GM23338 (cell line): ENCODE measurements at regions not wholly inside any gene's neighbourhood (a gene's known extent, or its start where the extent isn't known, plus 50 kb on each side); places are given as distances from the start of the nearest gene placed in this dataset.

Source experiments
- ATAC-seq: fragments of 200-7000 bp; cut with Tn5 transposase; 3 replicates; pipeline ENCODE4 v1.9.1; 2020
- DNase-seq: peaks from one replicate; pipeline ENCODE4 v3.0.0-alpha.2; 2015; ENCODE audit warnings: low spot score
- H2AFZ ChIP-seq: fragments of 200-600 bp; sonication (generic); 2 replicates; pipeline ENCODE4 v1.8.0; 2016; ENCODE audit warnings: antibody characterized with exemption, mild to moderate bottlenecking, moderate library complexity
- H3F3A ChIP-seq: fragments of 200-600 bp; sonication (generic); replicated peaks from 2 replicates; pipeline ENCODE4 v1.8.0; 2017; ENCODE audit warnings: antibody characterized with exemption, mixed run types, low read depth
- H3K27ac ChIP-seq: fragments of 200-600 bp; sonication (generic); 2 replicates; pipeline ENCODE4 v1.6.1; 2016; ENCODE audit warnings: low read depth
- H3K27me3 ChIP-seq: fragments of 200-600 bp; sonication (generic); 2 replicates; pipeline ENCODE4 v1.8.0; 2016; ENCODE audit warnings: mild to moderate bottlenecking, mixed run types, moderate library complexity; ENCODE audit not compliant: insufficient read depth
- H3K36me3 ChIP-seq: fragments of 200-600 bp; sonication (generic); 2 replicates; pipeline ENCODE4 v1.8.0; 2016; ENCODE audit warnings: mild to moderate bottlenecking; ENCODE audit not compliant: insufficient read depth
- H3K4me1 ChIP-seq: fragments of 200-600 bp; sonication (generic); 2 replicates; pipeline ENCODE4 v1.8.0; 2016; ENCODE audit warnings: mild to moderate bottlenecking, moderate library complexity; ENCODE audit not compliant: insufficient read depth
- H3K4me2 ChIP-seq: fragments of 200-600 bp; sonication (generic); 2 replicates; pipeline ENCODE4 v1.7.1; 2017; ENCODE audit warnings: mixed run types
- H3K4me3 ChIP-seq: fragments of 200-600 bp; sonication (generic); 2 replicates; pipeline ENCODE4 v1.6.1; 2016; ENCODE audit warnings: mixed run types
- H3K79me2 ChIP-seq: fragments of 200-600 bp; sonication (generic); replicated peaks from 2 replicates; pipeline ENCODE4 v1.8.0; 2017; ENCODE audit warnings: mild to moderate bottlenecking; ENCODE audit not compliant: insufficient read depth
- H3K9me2 ChIP-seq: fragments of 200-600 bp; sonication (generic); 2 replicates; pipeline ENCODE4 v1.8.0; 2017; ENCODE audit not compliant: insufficient read depth
- H4K20me1 ChIP-seq: fragments of 200-600 bp; sonication (generic); replicated peaks from 2 replicates; pipeline ENCODE4 v1.8.0; 2017; ENCODE audit warnings: mild to moderate bottlenecking; ENCODE audit not compliant: insufficient read depth
- H3K27ac Mint-ChIP-seq: 2 replicates; pipeline ENCODE4 v1.8.0; 2020; ENCODE audit warnings: inconsistent platforms, mild to moderate bottlenecking, moderate library complexity, mixed read lengths
- H3K27me3 Mint-ChIP-seq: 3 replicates; pipeline ENCODE4 v1.8.0; 2022; ENCODE audit warnings: low read depth, mild to moderate bottlenecking, moderate library complexity, mixed read lengths, inconsistent platforms; ENCODE audit not compliant: insufficient read depth, poor library complexity
- H3K36me3 Mint-ChIP-seq: 3 replicates; pipeline ENCODE4 v1.8.0; 2021; ENCODE audit warnings: low read depth, mild to moderate bottlenecking, inconsistent platforms, moderate library complexity, mixed read lengths
- H3K4me1 Mint-ChIP-seq: 3 replicates; pipeline ENCODE4 v1.8.0; 2020; ENCODE audit warnings: mild to moderate bottlenecking, inconsistent platforms, mixed read lengths
- H3K4me3 Mint-ChIP-seq: 3 replicates; pipeline ENCODE4 v1.8.0; 2021; ENCODE audit warnings: moderate library complexity, mild to moderate bottlenecking, inconsistent platforms, mixed read lengths
- H3K9me3 Mint-ChIP-seq: 3 replicates; pipeline ENCODE4 v1.8.0; 2020; ENCODE audit warnings: moderate library complexity, mild to moderate bottlenecking, inconsistent platforms, mixed read lengths
- CREB1 ChIP-seq: fragments of 250-450 bp; sonication (Bioruptor Pico); IDR thresholded peaks from 2 replicates; pipeline ENCODE4 v1.5.0; 2020; ENCODE audit warnings: low read depth, mild to moderate bottlenecking, moderate library complexity
- ETS1 ChIP-seq: IDR thresholded peaks from 2 replicates; pipeline ENCODE4 v1.6.1; 2016; ENCODE audit warnings: antibody characterized with exemption
- EZH2 ChIP-seq: fragments of 200-600 bp; sonication (generic); IDR thresholded peaks from one replicate; pipeline ENCODE4 v1.8.0; 2017; ENCODE audit warnings: antibody characterized with exemption, mild to moderate bottlenecking, low read depth; ENCODE audit not compliant: unreplicated experiment
- EZH2phosphoT487 ChIP-seq: fragments of 200-600 bp; sonication (generic); IDR thresholded peaks from one replicate; pipeline ENCODE4 v1.8.1; 2018; ENCODE audit warnings: antibody characterized with exemption; ENCODE audit not compliant: unreplicated experiment
- JUNB ChIP-seq: IDR thresholded peaks from one replicate; pipeline ENCODE4 v1.6.1; 2016; ENCODE audit warnings: antibody characterized with exemption; ENCODE audit not compliant: unreplicated experiment
- POLR2AphosphoS5 ChIP-seq: IDR thresholded peaks from 2 replicates; pipeline ENCODE4 v1.6.1; 2016; ENCODE audit warnings: antibody characterized with exemption, low read depth
- REST ChIP-seq: IDR thresholded peaks from one replicate; pipeline ENCODE4 v1.6.1; 2018; ENCODE audit warnings: antibody characterized with exemption; ENCODE audit not compliant: unreplicated experiment
- STAT1 ChIP-seq: IDR thresholded peaks from one replicate; pipeline ENCODE4 v1.6.1; 2016; ENCODE audit warnings: antibody characterized with exemption; ENCODE audit not compliant: unreplicated experiment
- ZNF331 ChIP-seq: fragments of 250-450 bp; sonication (Bioruptor Pico); IDR thresholded peaks from 2 replicates; pipeline ENCODE4 v1.5.0; 2020; ENCODE audit warnings: low read depth, mild to moderate bottlenecking, moderate library complexity
- ZNF462 ChIP-seq: fragments of 250-450 bp; sonication (Bioruptor Pico); IDR thresholded peaks from 2 replicates; pipeline ENCODE4 v1.5.0; 2020; ENCODE audit warnings: mild to moderate bottlenecking, moderate library complexity

- TF ChIP-seq ZNF462 (CRISPR knock-in tag) = no peak
- TF ChIP-seq JUNB = no peak
- TF ChIP-seq ETS1 = no peak
- TF ChIP-seq EZH2 = no peak
- no peak for TF ChIP-seq ZNF331 (CRISPR knock-in tag)
- no peak for TF ChIP-seq CREB1 (CRISPR knock-in tag)
- TF ChIP-seq POLR2AphosphoS5 = no peak
These were observed 1350.2 kb downstream of the ZPLD1 start (continued) for GRCh38 chr3:103785017-103785416.

GRCh38 chr3:103785537-103785936 lies 1350.7 kb downstream of the ZPLD1 start:
- Mint-ChIP-seq H3K36me3 (no peaks in the 10 kb centered on the region), H3K27me3 (no peaks in the 10 kb centered on the region), H3K4me1 (no peaks in the 10 kb centered on the region), H3K4me3 (no peak overlapping the region), H3K9me3 (no peaks in the 10 kb centered on the region), H3K27ac (no peak overlapping the region)
- Histone ChIP-seq H3K4me3 (no peak overlapping the region), H3K27me3 (no peaks in the 10 kb centered on the region), H3K4me2 (no peak overlapping the region), H2AFZ (no peak overlapping the region), H3K79me2 (no peaks in the 10 kb centered on the region), H3K27ac (no peak overlapping the region), H3K9me2 (no peaks in the 10 kb centered on the region), H3F3A (no peaks in the 10 kb centered on the region), H3K36me3 (no peaks in the 10 kb centered on the region), H3K4me1 (no peaks in the 10 kb centered on the region), H4K20me1 (no peaks in the 10 kb centered on the region)
- DNase-seq (no peak), ATAC-seq (no peak)
- TF ChIP-seq POLR2AphosphoS5 = no peak
- no peak for TF ChIP-seq STAT1
- TF ChIP-seq ZNF331 (CRISPR knock-in tag) = no peak
- TF ChIP-seq EZH2 = no peak
- no peak for TF ChIP-seq REST
- no peak for TF ChIP-seq EZH2phosphoT487
